HEK293T (cell line): ENCODE measurements at regions not wholly inside any gene's neighbourhood (a gene's known extent, or its start where the extent isn't known, plus 50 kb on each side); places are given as distances from the start of the nearest gene placed in this dataset.

Source experiments
- ARNT ChIP-seq: fragments of 450-650 bp; IDR thresholded peaks from 2 replicates; pipeline ENCODE4 v1.6.1; 2017; ENCODE audit warnings: mild to moderate bottlenecking
- LEF1 ChIP-seq: fragments of 450-650 bp; IDR thresholded peaks from 2 replicates; pipeline ENCODE4 v1.6.1; 2017; ENCODE audit warnings: mild to moderate bottlenecking, borderline replicate concordance

GRCh38 chr2:41932241-41933045, 115.4 kb upstream of the PKDCC start:
- TF ChIP-seq ARNT (no peak), LEF1 (no peak)
